SU-DHL-6 (cell line): ENCODE measurements at regions not wholly inside any gene's neighbourhood (a gene's known extent, or its start where the extent isn't known, plus 50 kb on each side); places are given as distances from the start of the nearest gene placed in this dataset.

Experiments
- EZH2phosphoT487 ChIP-seq: fragments of 200-600 bp; sonication (generic), shearing (Covaris generic); conservative IDR thresholded peaks from 2 replicates; pipeline ENCODE4 v1.6.1; 2018; ENCODE audit warnings: mild to moderate bottlenecking, antibody characterized with exemption, low read length, moderate library complexity, mixed read lengths
- TF ChIP-seq, protein P1 (sequence below): fragments of 200-600 bp; sonication (generic); IDR thresholded peaks from one replicate; pipeline ENCODE4 v1.5.1; 2017; ENCODE audit warnings: antibody characterized with exemption, mild to moderate bottlenecking, low read length, moderate library complexity; ENCODE audit not compliant: insufficient read depth, poor library complexity, severe bottlenecking

DNA sequence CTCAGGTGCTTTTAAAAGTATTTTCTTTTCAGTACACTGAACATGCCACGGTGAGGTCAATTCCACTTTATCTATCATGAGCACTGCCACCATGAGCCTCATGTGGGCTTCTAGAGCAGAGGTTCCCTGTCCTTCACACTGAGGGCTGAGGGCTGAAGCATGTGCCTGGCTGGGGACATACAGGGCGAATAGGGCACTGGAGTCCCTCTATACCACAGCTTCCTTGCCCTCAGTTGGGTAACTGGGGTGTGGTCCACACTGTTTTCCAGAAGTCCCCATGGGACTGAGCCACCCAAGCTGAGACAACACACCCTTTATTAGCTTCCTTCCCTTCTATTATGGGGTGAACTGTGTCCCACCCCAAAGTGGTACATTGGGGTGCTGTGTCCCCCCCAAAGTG is 172.2 kb upstream of the ID2 start:
- TF ChIP-seq, protein P1, sequence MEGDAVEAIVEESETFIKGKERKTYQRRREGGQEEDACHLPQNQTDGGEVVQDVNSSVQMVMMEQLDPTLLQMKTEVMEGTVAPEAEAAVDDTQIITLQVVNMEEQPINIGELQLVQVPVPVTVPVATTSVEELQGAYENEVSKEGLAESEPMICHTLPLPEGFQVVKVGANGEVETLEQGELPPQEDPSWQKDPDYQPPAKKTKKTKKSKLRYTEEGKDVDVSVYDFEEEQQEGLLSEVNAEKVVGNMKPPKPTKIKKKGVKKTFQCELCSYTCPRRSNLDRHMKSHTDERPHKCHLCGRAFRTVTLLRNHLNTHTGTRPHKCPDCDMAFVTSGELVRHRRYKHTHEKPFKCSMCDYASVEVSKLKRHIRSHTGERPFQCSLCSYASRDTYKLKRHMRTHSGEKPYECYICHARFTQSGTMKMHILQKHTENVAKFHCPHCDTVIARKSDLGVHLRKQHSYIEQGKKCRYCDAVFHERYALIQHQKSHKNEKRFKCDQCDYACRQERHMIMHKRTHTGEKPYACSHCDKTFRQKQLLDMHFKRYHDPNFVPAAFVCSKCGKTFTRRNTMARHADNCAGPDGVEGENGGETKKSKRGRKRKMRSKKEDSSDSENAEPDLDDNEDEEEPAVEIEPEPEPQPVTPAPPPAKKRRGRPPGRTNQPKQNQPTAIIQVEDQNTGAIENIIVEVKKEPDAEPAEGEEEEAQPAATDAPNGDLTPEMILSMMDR = no peak
- no peak for TF ChIP-seq EZH2phosphoT487
